Lower leg skin (tissue), 3 donors: ENCODE measurements at regions not wholly inside any gene's neighbourhood (a gene's known extent, or its start where the extent isn't known, plus 50 kb on each side); places are given as distances from the start of the nearest gene placed in this dataset.

ENCODE experiments used
- CTCF ChIP-seq, 3 donors: fragments of 450-650 bp; IDR thresholded peaks; one replicate each; pipeline ENCODE4 v1.5.1; 2016; ENCODE audit warnings: antibody characterized with exemption in 3 of 3, mild to moderate bottlenecking in 3 of 3, moderate library complexity in 2 of 3
- POLR2A ChIP-seq, 2 donors: fragments of 450-650 bp; IDR thresholded peaks; one replicate each; pipeline ENCODE4 v1.6.1; 2016 to 2017; ENCODE audit warnings: antibody characterized with exemption in 2 of 2, mild to moderate bottlenecking in 1 of 2, moderate library complexity in 1 of 2

- no peak for TF ChIP-seq CTCF (IDR thresholded peaks at IDR 0.05)
- no peak for TF ChIP-seq POLR2A (IDR thresholded peaks at IDR 0.05)
Observed at GRCh38 chr6:21900730-21901129, 307.2 kb downstream of the SOX4 start.
